Pancreas (tissue), 10 donors: ENCODE measurements at regions not wholly inside any gene's neighbourhood (a gene's known extent, or its start where the extent isn't known, plus 50 kb on each side); places are given as distances from the start of the nearest gene placed in this dataset.

Experiments used
- ATAC-seq, 4 donors: fragments of 200-7000 bp; cut with Tn5 transposase; one replicate each; pipeline versions ENCODE4 v1.8.0 to v1.9.1; 2020; ENCODE audit warnings: mild to moderate bottlenecking in 4 of 4, moderate library complexity in 4 of 4
- DNase-seq, 6 donors: peaks; one replicate each; pipeline ENCODE4 v3.0.0-alpha.2; 2020
- FAIRE-seq: peaks from 2 replicates; lab custom pipeline; 2012; peaks lifted over from hg19 to GRCh38; lab: Jason Lieb, UNC
- H3K27ac ChIP-seq, 4 donors: fragments of 200-600 bp; sonication (generic); 1 replicate in 3 of 4; 2 replicates in 1 of 4; pipeline versions ENCODE4 v1.5.0 to v1.8.0; 2020
- H3K27me3 ChIP-seq, 4 donors: fragments of 200-600 bp; one replicate each; pipeline ENCODE4 v1.8.0; 2021
- H3K36me3 ChIP-seq, 3 donors: fragments of 200-600 bp; sonication (generic) in 1 of 3; one replicate each; pipeline versions ENCODE4 v1.5.0 to v1.8.0; 2020 to 2021
- H3K4me1 ChIP-seq, 3 donors: fragments of 200-600 bp; one replicate each; pipeline ENCODE4 v1.8.0; 2021
- H3K4me3 ChIP-seq, 4 donors: fragments of 200-600 bp; sonication (generic) in 2 of 4; one replicate each; pipeline versions ENCODE4 v1.5.0 to v1.8.0; 2020 to 2021
- H3K9me3 ChIP-seq, 4 donors: fragments of 200-600 bp; one replicate each; pipeline ENCODE4 v1.8.0; 2021
- WGBS, 2 donors: extraction: QIAGEN DNeasy Blood & Tissue Kit; methylation state at CpG; one replicate each; pipeline ENCODE4 v1.1.7; 2013; 5-methylcytosine and 5-hydroxymethylcytosine counted together
- intact Hi-C, 3 donors: fragments of 100-400 bp; cut with DNase I; formaldehyde crosslinking; loops; one replicate each; pipeline versions ENCODE4 v1.11.1 to v1.14.2; 2022
- TF ChIP-seq, protein P1 (sequence below), 4 donors: fragments of 200-600 bp; sonication (generic) in 3 of 4; IDR thresholded peaks; one replicate each; pipeline versions ENCODE4 v1.5.0 to v1.8.0; 2021; ENCODE audit warnings: antibody characterized with exemption in 4 of 4
- donor health status: healthy with polysubstance abuse.
- donor health status: DM: no; HTN: no; CAD: no; lungs with moderate emphysema.
- donor health status: DM: no; HTN: no; CAD: no.
- donor health status: control.
- donor health status: control.
- donor health status: Bipolar disorder and iron deficiency.
- donor health status: DM: yes; HTN: yes; CAD: no.
- donor health status: DM: no; HTN: no; CAD: no.
- donor health status: DM: no; HTN: no; CAD: no.
- donor health status: DM: yes; HTN: yes; CAD: no.

GRCh38 chr12:127731657-127732056 lies 535.3 kb upstream of the TMEM132C start:
- Histone ChIP-seq H3K4me1 (no peaks in the 10 kb centered on the region), H3K9me3 (no peaks in the 10 kb centered on the region), H3K36me3 (no peaks in the 10 kb centered on the region), H3K27ac (no peak overlapping the region), H3K27me3 (no peaks in the 10 kb centered on the region), H3K4me3 (no peak overlapping the region)
- FAIRE-seq (no peak), ATAC-seq (no peak), DNase-seq (no peak)
- WGBS, 2 donors = 52 to 55% methylated on average over 7 of the region's 7 CpGs
- intact Hi-C loops = no loop called here
- TF ChIP-seq, protein P1, sequence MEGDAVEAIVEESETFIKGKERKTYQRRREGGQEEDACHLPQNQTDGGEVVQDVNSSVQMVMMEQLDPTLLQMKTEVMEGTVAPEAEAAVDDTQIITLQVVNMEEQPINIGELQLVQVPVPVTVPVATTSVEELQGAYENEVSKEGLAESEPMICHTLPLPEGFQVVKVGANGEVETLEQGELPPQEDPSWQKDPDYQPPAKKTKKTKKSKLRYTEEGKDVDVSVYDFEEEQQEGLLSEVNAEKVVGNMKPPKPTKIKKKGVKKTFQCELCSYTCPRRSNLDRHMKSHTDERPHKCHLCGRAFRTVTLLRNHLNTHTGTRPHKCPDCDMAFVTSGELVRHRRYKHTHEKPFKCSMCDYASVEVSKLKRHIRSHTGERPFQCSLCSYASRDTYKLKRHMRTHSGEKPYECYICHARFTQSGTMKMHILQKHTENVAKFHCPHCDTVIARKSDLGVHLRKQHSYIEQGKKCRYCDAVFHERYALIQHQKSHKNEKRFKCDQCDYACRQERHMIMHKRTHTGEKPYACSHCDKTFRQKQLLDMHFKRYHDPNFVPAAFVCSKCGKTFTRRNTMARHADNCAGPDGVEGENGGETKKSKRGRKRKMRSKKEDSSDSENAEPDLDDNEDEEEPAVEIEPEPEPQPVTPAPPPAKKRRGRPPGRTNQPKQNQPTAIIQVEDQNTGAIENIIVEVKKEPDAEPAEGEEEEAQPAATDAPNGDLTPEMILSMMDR (IDR thresholded peaks at IDR 0.05) = no peak

- H3K4me3 ChIP-seq = no peak overlapping the region
- intact Hi-C loops = no loop called here
- DNase-seq (no peak), ATAC-seq (no peak), FAIRE-seq (no peak)
- H3K36me3 ChIP-seq = no peaks in the 10 kb centered on the region
- WGBS, 2 donors = 70 to 79% methylated on average over 8 of the region's 8 CpGs
- no peak overlapping the region for H3K27ac ChIP-seq
- no peaks in the 10 kb centered on the region for H3K27me3 ChIP-seq
- TF ChIP-seq, protein P1 (IDR thresholded peaks at IDR 0.05) = no peak
- no peaks in the 10 kb centered on the region for H3K4me1 ChIP-seq
- no peaks in the 10 kb centered on the region for H3K9me3 ChIP-seq
These were observed 524.7 kb upstream of the TMEM132C start for GRCh38 chr12:127742231-127742630.

DNA sequence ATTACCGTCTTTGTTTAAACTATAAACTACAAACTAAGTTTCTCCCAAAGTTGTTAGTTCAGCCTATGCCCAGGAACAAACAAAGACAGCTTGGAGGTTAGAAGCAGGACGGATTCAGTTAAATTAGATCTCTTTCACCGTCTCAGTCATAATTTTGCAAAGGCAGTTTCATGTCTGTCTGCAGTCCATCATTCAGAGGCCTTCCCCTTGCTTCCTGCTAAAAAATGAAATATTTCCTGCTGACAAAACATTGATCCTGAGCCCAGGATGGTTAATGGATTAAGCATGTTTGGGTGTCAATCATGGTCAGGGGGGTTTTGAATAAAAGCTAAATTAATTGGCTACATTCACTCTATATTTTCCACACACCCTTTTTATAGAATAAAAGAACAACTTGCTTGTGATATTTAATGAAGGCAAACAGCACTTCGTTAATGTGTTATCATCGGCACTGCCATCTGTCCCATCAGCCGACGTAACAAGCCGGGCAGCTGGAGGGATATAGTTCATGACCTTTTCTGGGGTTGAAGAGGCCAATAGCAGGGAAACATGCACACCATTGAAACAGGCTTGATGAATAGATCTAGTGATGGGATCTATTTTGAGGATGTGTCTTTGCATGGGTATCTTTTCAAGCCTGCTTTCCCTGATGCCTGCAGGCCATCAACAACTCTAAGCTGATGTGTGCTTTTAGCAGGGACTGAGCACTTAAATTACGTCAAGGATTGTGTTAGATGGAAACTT lies 521.3 kb upstream of the TMEM132C start:
- Histone ChIP-seq H3K4me1 (no peaks in the 10 kb centered on the region), H3K4me3 (no peak overlapping the region), H3K36me3 (no peaks in the 10 kb centered on the region), H3K27me3 (no peaks in the 10 kb centered on the region), H3K9me3 (no peaks in the 10 kb centered on the region), H3K27ac (no peak overlapping the region)
- no peak for FAIRE-seq
- no peak for DNase-seq
- intact Hi-C loops = no loop called here
- ATAC-seq = no peak
- TF ChIP-seq, protein P1 (IDR thresholded peaks at IDR 0.05) = no peak
- 48 to 56% methylated on average over 9 of the region's 9 CpGs for WGBS, 2 donors

- TF ChIP-seq, protein P1 (IDR thresholded peaks at IDR 0.05) = no peak
- intact Hi-C loops = no loop called here
- H3K27me3 ChIP-seq = no peaks in the 10 kb centered on the region
- no peak overlapping the region for H3K4me3 ChIP-seq
- 39 to 42% methylated on average over 3 of the region's 3 CpGs for WGBS, 2 donors
- FAIRE-seq (no peak), DNase-seq (no peak), ATAC-seq (no peak)
- no peaks in the 10 kb centered on the region for H3K36me3 ChIP-seq
- H3K9me3 ChIP-seq = no peaks in the 10 kb centered on the region
- no peak overlapping the region for H3K27ac ChIP-seq
- H3K4me1 ChIP-seq = no peaks in the 10 kb centered on the region
These were observed 517.6 kb upstream of the TMEM132C start for GRCh38 chr12:127749416-127749815.

DNA sequence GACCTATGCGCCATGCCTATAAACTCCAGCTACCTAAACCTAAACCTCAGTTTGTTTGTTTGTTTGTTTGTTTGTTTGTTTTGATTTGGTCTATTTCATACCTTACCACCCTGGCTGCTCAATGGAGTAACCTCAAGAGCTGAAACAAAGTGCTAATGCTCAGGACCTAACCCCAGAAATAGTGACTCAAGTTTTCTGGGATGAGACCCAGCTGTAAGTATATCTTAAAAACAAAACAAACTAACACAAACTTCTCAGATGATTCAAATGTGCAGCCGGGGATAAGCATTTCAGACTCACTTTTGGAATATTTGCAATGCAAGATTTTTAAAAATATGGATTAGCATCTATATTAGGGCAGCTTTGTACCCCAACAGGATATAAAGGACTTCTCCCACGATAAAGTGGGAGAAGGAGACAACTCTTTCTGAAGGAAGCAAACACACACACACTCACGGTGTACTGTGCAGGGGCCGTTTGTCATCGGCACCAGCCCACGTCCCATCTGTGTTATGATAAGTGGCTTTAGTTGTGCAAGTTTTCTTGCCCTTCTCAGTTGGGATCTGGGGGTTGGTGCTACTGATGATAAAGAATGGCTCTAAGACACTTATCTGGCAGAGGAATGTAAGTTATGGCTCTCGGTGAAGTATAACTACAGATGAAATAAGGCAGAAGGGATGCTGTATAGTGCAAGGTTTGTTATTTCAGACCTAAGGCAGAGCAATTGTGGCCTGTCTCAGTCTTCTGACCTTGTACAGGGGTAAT lies 516.7 kb upstream of the TMEM132C start:
- WGBS, 2 donors = 40 to 60% methylated on average over 8 of the region's 8 CpGs
- intact Hi-C loops = no loop called here
- Histone ChIP-seq H3K27ac (no peak overlapping the region), H3K4me1 (no peaks in the 10 kb centered on the region), H3K36me3 (no peaks in the 10 kb centered on the region), H3K9me3 (no peaks in the 10 kb centered on the region), H3K27me3 (no peaks in the 10 kb centered on the region), H3K4me3 (no peak overlapping the region)
- DNase-seq = no peak
- FAIRE-seq = no peak
- no peak for ATAC-seq
- TF ChIP-seq, protein P1 (IDR thresholded peaks at IDR 0.05) = no peak
